A673 (cell line): ENCODE measurements at regions not wholly inside any gene's neighbourhood (a gene's known extent, or its start where the extent isn't known, plus 50 kb on each side); places are given as distances from the start of the nearest gene placed in this dataset.

Experiments used
- BruUV-seq: library from RNA; stranded (reverse); fragments of 400-500 nt; replicated peaks from 2 replicates; lab custom pipeline; 2021; lab: Mats Ljungman, UMichigan
- CTCF ChIA-PET: fragments of 300-600 bp; sonication (Branson Sonifier 250); formaldehyde crosslinking; loops from one replicate; lab custom pipeline; 2022; ENCODE audit warnings: antibody characterized with exemption; lab: Charles Lee
- POLR2A ChIA-PET: fragments of 300-600 bp; sonication (Branson Sonifier 250); formaldehyde crosslinking; loops from one replicate; lab custom pipeline; 2022; ENCODE audit warnings: antibody characterized with exemption; ENCODE audit not compliant: low non-redundant PET; lab: Charles Lee
- DNase-seq: peaks from one replicate; pipeline ENCODE4 v3.0.0-alpha.2; 2015; ENCODE audit warnings: low spot score
- H3K27ac ChIP-seq: fragments of 200-600 bp; sonication (generic); 2 replicates; pipeline ENCODE4 v1.5.1; 2016; ENCODE audit warnings: mixed run types, low read depth, mild to moderate bottlenecking, mixed read lengths, antibody characterized with exemption, low read length; ENCODE audit not compliant: poor library complexity, severe bottlenecking
- H3K27me3 ChIP-seq: fragments of 200-600 bp; sonication (generic); replicated peaks from 2 replicates; pipeline ENCODE4 v1.6.1; 2017; ENCODE audit warnings: mixed run types, low read depth, mild to moderate bottlenecking, mixed read lengths, antibody characterized with exemption, low read length; ENCODE audit not compliant: insufficient read depth, poor library complexity
- H3K36me3 ChIP-seq: fragments of 200-600 bp; sonication (generic); 2 replicates; pipeline ENCODE4 v1.6.1; 2016; ENCODE audit warnings: mixed run types, mild to moderate bottlenecking, mixed read lengths, antibody characterized with exemption, low read length; ENCODE audit not compliant: insufficient read depth, poor library complexity, severe bottlenecking
- H3K4me1 ChIP-seq: fragments of 200-600 bp; sonication (generic); 2 replicates; pipeline ENCODE4 v1.6.1; 2017; ENCODE audit warnings: mixed run types, mild to moderate bottlenecking, mixed read lengths, antibody characterized with exemption, low read length; ENCODE audit not compliant: insufficient read depth, poor library complexity, severe bottlenecking
- H3K4me3 ChIP-seq: fragments of 200-600 bp; sonication (generic); 2 replicates; pipeline ENCODE4 v1.5.1; 2016; ENCODE audit warnings: low read depth, mixed run types, mild to moderate bottlenecking, mixed read lengths, low read length; ENCODE audit not compliant: poor library complexity, severe bottlenecking
- H3K9me3 ChIP-seq: fragments of 200-600 bp; sonication (generic); 2 replicates; pipeline ENCODE4 v1.6.1; 2016; ENCODE audit warnings: mixed run types, low read depth, mild to moderate bottlenecking, mixed read lengths, antibody characterized with exemption, low read length; ENCODE audit not compliant: poor library complexity, severe bottlenecking
- EZH2 ChIP-seq: fragments of 200-600 bp; sonication (generic); IDR thresholded peaks from 2 replicates; pipeline ENCODE4 v1.6.1; 2017; ENCODE audit warnings: borderline replicate concordance, low read depth, mild to moderate bottlenecking, mixed read lengths, antibody characterized with exemption, low read length; ENCODE audit not compliant: poor library complexity, severe bottlenecking
- intact Hi-C: fragments of 100-400 bp; cut with micrococcal nuclease; formaldehyde crosslinking; loops from one replicate; pipeline ENCODE4 v1.10.0; 2022; ENCODE audit not compliant: unreplicated experiment
- TF ChIP-seq, protein P1 (sequence below): fragments of 300-800, 200-600 bp; sonication (generic); conservative IDR thresholded peaks from 2 replicates; pipeline ENCODE4 v1.5.1; 2017; ENCODE audit warnings: low read depth, mild to moderate bottlenecking, antibody characterized with exemption, low read length, moderate library complexity, mixed read lengths

DNA sequence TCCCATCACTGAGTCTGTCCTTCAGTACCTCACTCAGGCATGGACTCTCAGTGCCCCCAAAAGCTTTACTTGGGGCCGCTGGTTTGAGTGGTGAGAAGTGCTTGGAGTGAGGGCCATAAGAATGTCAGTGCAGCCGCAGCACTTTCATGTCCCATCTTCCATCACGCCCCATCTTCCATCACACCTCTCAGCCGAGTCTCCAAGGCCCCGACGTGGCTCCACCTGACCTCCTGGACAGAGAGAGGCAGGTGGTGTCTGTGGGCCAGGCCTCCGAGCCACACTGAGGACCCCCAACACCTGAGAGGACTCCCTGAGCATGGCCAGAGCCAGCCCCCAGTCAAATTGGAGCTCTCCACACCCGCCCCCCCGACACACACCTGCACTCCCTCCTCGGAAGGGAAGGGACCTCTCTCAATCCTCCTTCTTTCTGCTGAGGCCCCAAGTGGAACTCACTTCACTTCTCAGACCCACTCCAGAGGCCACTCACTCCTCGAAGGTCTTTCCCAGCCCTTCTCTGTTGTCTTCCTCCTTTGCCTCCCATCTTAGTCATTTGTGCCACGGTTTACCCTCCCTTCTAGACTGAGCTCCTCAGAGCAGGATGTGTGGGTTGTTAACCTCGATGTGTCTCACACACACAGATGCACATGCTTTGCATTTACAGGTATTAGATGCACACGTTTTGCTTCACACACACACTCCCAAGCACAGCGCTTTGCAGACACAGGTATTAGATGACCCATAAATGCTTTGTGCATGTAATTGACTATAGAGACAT, 65.7 kb upstream of the ATP12A start:
- no peaks in the 10 kb centered on the region for H3K4me1 ChIP-seq
- no peak overlapping the region for H3K27ac ChIP-seq
- CTCF ChIA-PET = no interaction called here
- TF ChIP-seq EZH2 = no peak
- TF ChIP-seq, protein P1, sequence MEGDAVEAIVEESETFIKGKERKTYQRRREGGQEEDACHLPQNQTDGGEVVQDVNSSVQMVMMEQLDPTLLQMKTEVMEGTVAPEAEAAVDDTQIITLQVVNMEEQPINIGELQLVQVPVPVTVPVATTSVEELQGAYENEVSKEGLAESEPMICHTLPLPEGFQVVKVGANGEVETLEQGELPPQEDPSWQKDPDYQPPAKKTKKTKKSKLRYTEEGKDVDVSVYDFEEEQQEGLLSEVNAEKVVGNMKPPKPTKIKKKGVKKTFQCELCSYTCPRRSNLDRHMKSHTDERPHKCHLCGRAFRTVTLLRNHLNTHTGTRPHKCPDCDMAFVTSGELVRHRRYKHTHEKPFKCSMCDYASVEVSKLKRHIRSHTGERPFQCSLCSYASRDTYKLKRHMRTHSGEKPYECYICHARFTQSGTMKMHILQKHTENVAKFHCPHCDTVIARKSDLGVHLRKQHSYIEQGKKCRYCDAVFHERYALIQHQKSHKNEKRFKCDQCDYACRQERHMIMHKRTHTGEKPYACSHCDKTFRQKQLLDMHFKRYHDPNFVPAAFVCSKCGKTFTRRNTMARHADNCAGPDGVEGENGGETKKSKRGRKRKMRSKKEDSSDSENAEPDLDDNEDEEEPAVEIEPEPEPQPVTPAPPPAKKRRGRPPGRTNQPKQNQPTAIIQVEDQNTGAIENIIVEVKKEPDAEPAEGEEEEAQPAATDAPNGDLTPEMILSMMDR = no peak
- POLR2A ChIA-PET = no interaction called here
- no peaks in the 10 kb centered on the region for H3K27me3 ChIP-seq
- H3K4me3 ChIP-seq = no peak overlapping the region
- DNase-seq = no peak
- no TSS peak for BruUV-seq
- no peaks in the 10 kb centered on the region for H3K9me3 ChIP-seq
- H3K36me3 ChIP-seq = no peaks in the 10 kb centered on the region
- intact Hi-C loops = no loop called here

DNA sequence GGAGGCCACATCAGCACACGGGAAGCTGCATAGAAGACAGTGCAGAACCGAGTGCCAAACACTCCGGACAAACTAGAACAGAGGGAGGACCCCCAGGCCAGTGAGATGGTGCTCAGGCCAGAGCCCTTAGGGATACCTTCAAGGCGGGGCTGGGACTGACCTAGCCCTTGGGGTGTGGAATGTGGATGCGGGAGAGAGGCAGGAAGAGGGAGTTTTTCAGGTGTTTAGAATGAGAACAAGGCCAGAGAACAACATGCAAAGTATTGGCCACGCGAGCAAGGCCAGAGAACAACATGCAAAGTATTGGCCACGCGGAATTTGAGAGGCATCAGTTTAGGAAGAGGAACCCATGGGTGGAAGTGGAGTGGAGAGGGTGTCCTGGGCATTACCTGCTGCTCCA, 65.1 kb upstream of the ATP12A start:
- no peaks in the 10 kb centered on the region for H3K27me3 ChIP-seq
- no peaks in the 10 kb centered on the region for H3K4me1 ChIP-seq
- intact Hi-C loops = no loop called here
- H3K9me3 ChIP-seq = no peaks in the 10 kb centered on the region
- no peak overlapping the region for H3K27ac ChIP-seq
- no peak for DNase-seq
- CTCF ChIA-PET = no interaction called here
- no peak overlapping the region for H3K4me3 ChIP-seq
- TF ChIP-seq, protein P1 = no peak
- no peak for TF ChIP-seq EZH2
- no TSS peak for BruUV-seq
- no peaks in the 10 kb centered on the region for H3K36me3 ChIP-seq
- POLR2A ChIA-PET = no interaction called here

DNA sequence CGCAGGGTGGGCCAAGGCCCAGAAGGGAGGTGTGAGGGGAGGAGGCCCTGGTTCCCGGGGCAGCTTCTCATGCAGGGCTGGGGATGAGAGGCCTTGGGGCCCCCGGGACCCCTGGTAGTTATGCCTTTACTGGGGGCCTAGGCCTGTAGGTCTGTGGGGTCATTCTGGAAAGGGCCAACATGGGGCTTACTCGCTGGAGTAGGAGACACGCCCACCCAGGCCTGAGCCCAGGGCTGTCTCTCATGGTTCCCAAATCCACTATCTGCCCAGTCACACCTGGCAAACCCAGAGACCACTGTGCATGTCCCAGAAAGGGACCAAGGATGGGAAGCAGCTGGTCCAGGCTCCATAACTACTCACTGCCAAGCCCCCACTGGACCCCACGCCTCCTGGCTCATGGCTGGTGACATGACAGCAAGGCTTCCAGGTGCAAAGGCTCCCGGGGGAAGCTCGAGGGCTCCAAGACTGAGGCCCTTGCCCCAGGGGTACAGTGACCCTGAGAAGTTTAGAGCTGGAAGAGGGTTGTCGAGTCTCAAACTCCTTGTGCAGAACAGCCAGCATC, 64.2 kb upstream of the ATP12A start:
- H3K4me1 ChIP-seq = no peaks in the 10 kb centered on the region
- BruUV-seq = no TSS peak
- CTCF ChIA-PET = no interaction called here
- no peak overlapping the region for H3K4me3 ChIP-seq
- POLR2A ChIA-PET = no interaction called here
- H3K9me3 ChIP-seq = no peaks in the 10 kb centered on the region
- intact Hi-C loops = no loop called here
- no peak overlapping the region for H3K27ac ChIP-seq
- DNase-seq = no peak
- TF ChIP-seq, protein P1 = no peak
- TF ChIP-seq EZH2 = no peak
- H3K27me3 ChIP-seq = no peaks in the 10 kb centered on the region
- no peaks in the 10 kb centered on the region for H3K36me3 ChIP-seq
